ENCODE measurements at regions not wholly inside any gene's neighbourhood (a gene's known extent, or its start where the extent isn't known, plus 50 kb on each side); places are given as distances from the start of the nearest gene placed in this dataset.

DNA sequence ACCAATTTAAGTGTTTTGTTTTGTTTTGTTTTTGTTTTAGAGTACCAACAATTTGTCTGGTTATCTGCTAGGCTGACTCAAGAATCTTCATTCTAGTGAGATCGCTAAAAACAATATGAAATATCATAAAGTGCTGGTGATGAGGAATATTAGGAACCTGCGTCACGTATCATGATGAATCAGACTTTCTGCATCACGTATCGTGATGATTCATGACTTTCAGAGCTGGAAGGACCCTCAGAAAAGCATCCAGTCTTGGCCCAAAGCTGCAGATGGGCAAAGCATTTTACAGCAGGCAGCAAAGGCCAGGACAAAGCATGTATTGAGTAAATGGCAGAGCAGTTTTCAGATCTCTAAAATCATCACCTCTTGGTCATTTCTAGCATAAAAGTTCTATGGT is 278.0 kb upstream of the BOD1L1 start:
- TF ChIP-seq, protein P1, sequence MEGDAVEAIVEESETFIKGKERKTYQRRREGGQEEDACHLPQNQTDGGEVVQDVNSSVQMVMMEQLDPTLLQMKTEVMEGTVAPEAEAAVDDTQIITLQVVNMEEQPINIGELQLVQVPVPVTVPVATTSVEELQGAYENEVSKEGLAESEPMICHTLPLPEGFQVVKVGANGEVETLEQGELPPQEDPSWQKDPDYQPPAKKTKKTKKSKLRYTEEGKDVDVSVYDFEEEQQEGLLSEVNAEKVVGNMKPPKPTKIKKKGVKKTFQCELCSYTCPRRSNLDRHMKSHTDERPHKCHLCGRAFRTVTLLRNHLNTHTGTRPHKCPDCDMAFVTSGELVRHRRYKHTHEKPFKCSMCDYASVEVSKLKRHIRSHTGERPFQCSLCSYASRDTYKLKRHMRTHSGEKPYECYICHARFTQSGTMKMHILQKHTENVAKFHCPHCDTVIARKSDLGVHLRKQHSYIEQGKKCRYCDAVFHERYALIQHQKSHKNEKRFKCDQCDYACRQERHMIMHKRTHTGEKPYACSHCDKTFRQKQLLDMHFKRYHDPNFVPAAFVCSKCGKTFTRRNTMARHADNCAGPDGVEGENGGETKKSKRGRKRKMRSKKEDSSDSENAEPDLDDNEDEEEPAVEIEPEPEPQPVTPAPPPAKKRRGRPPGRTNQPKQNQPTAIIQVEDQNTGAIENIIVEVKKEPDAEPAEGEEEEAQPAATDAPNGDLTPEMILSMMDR (IDR thresholded peaks at IDR 0.05) = no peak
- DNase-seq (ENCODE audit: low spot score) (no peak), ATAC-seq (ENCODE audit: low FRiP score) (no peak)

DNA sequence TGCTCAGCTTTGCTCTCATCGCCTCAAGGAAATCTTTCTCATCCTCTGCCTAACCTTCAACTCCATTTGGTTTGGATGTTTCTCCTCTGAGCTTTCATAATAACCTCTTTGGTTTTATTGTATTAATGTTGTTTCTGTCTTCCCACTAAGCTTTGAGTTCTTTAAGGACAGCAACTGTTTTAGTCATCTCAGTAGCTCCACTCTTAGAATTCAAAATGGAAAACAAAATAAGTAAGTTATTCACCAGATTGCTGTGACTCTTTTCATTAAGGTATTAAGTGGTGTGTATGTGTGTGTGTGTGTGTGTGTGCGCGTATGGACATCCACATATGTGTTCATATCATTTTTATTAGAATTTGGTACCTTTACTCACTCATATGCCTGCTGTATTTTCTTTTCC is 279.2 kb upstream of the BOD1L1 start:
- TF ChIP-seq, protein P1 (IDR thresholded peaks at IDR 0.05) = no peak
- ATAC-seq (ENCODE audit: low FRiP score) (no peak), DNase-seq (ENCODE audit: low spot score) (no peak)

DNA sequence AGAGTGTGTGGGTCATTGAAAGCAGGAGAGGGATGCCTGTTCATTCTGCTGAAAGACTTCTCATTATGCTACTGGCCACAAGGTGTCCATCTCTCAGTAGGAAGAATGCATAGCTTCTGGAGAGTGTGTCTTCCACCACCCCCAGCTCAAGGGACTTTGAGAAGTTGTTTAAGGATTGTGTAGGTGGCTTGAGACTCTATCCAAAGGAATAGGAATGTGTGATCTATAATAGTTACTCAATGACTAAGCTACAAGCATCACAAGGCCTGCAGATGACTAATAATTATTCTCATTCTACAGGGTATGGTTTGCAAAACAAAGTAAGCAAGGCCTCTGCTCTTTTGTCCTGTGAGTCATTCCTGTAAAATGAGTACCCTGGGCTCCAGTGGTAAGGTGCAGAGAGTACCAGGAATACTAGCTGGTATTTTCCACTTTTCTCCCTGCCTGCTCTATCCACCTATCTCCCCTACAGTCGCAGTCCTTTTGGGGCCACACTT is 279.8 kb upstream of the BOD1L1 start:
- DNase-seq (ENCODE audit: low spot score) = no peak
- TF ChIP-seq, protein P1 (IDR thresholded peaks at IDR 0.05) = no peak
- ATAC-seq (ENCODE audit: low FRiP score) = peak; percentile 75

GRCh38 chr4:13908455-13908854 is 280.9 kb upstream of the BOD1L1 start:
- TF ChIP-seq, protein P1 (IDR thresholded peaks at IDR 0.05) = no peak

GRCh38 chr4:13910556-13910955 is 283.0 kb upstream of the BOD1L1 start:
- TF ChIP-seq, protein P1 (IDR thresholded peaks at IDR 0.05) = no peak
- ATAC-seq (ENCODE audit: low FRiP score) (no peak), DNase-seq (ENCODE audit: low spot score) (no peak)

More at GRCh38 chr4:13908455-13908854, 280.9 kb upstream of the BOD1L1 start:
- ATAC-seq (ENCODE audit: low FRiP score) (no peak), DNase-seq (ENCODE audit: low spot score) (no peak)

DNA sequence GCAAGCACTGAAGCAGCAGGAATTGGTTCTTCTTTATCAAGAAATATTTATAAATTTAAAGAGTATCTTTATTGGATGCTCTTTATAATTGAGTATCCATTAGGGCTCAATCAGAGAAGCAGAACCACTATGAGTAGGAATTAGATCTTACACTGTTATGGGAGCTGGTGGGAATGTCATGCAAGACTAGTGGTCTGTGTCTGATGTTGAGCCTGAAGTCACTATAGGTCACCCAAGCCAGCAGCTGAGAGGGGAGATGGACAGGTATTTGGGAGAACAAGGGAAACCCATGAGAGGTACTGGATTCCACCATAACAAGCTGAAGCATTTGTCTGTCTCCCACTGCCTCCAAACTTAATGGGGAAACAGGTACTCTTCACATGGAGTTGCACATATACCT is 283.7 kb upstream of the BOD1L1 start:
- ATAC-seq (ENCODE audit: low FRiP score) (no peak), DNase-seq (ENCODE audit: low spot score) (no peak)
- TF ChIP-seq, protein P1 (IDR thresholded peaks at IDR 0.05) = no peak

DNA sequence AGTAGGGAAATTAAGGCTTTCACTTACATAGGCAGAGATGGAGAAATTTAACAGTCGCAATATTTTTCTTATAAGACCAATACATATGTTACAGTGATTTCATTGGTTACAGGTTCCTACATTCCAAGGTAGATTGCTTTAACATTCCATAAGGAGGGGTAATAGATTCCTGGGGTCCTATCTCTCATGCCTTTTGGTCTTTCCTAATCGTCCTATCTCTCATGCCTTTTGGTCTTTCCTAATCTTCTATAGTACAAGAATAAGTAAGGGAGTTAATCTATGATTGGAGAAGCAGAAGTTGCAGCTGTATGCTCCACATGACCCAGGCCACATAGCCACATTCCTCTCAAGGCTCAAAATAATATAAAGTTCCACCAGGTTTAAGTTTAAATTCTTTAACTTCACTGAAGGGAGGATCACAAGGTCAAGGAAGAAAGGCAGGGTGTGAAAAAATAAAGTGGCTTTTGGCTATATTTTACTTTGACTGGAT is 285.0 kb upstream of the BOD1L1 start:
- DNase-seq (ENCODE audit: low spot score) (no peak), ATAC-seq (ENCODE audit: low FRiP score) (no peak)
- TF ChIP-seq, protein P1 (IDR thresholded peaks at IDR 0.05) = no peak
